SU-DHL-6 (cell line): ENCODE measurements at regions not wholly inside any gene's neighbourhood (a gene's known extent, or its start where the extent isn't known, plus 50 kb on each side); places are given as distances from the start of the nearest gene placed in this dataset.

Experiments used
- EZH2phosphoT487 ChIP-seq: fragments of 200-600 bp; sonication (generic), shearing (Covaris generic); conservative IDR thresholded peaks from 2 replicates; pipeline ENCODE4 v1.6.1; 2018; ENCODE audit warnings: mild to moderate bottlenecking, antibody characterized with exemption, low read length, moderate library complexity, mixed read lengths
- TF ChIP-seq, protein P1 (sequence below): fragments of 200-600 bp; sonication (generic); IDR thresholded peaks from one replicate; pipeline ENCODE4 v1.5.1; 2017; ENCODE audit warnings: antibody characterized with exemption, mild to moderate bottlenecking, low read length, moderate library complexity; ENCODE audit not compliant: insufficient read depth, poor library complexity, severe bottlenecking

DNA sequence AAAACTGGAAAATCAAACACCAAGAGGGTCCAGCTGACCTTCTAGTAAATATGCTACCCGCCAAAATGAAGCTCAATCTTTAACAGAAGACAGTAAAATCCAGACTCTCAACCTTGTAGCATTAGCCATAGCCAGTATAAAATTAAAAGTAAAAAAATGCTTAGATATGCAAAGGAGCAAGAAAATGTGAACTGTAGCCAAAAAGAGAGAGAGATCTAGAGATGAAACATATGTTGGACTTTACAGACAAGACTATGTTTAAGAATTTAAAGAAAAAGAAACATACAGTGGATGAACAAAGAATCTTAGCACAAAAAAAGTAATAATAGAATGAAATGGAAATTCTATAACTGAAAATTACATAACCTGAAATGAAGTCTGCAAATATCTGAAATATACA, 344.5 kb downstream of the LRATD1 start:
- TF ChIP-seq, protein P1, sequence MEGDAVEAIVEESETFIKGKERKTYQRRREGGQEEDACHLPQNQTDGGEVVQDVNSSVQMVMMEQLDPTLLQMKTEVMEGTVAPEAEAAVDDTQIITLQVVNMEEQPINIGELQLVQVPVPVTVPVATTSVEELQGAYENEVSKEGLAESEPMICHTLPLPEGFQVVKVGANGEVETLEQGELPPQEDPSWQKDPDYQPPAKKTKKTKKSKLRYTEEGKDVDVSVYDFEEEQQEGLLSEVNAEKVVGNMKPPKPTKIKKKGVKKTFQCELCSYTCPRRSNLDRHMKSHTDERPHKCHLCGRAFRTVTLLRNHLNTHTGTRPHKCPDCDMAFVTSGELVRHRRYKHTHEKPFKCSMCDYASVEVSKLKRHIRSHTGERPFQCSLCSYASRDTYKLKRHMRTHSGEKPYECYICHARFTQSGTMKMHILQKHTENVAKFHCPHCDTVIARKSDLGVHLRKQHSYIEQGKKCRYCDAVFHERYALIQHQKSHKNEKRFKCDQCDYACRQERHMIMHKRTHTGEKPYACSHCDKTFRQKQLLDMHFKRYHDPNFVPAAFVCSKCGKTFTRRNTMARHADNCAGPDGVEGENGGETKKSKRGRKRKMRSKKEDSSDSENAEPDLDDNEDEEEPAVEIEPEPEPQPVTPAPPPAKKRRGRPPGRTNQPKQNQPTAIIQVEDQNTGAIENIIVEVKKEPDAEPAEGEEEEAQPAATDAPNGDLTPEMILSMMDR, result no peak
- no peak for TF ChIP-seq EZH2phosphoT487
